HG03175 (cell line): ENCODE measurements at regions not wholly inside any gene's neighbourhood (a gene's known extent, or its start where the extent isn't known, plus 50 kb on each side); places are given as distances from the start of the nearest gene placed in this dataset.

Experiments
- ATAC-seq: cut with Tn5 transposase; IDR thresholded peaks from one replicate; pipeline ENCODE4 v1.9.1; 2021; ENCODE audit warnings: mild to moderate bottlenecking, moderate library complexity; ENCODE audit not compliant: unreplicated experiment

DNA sequence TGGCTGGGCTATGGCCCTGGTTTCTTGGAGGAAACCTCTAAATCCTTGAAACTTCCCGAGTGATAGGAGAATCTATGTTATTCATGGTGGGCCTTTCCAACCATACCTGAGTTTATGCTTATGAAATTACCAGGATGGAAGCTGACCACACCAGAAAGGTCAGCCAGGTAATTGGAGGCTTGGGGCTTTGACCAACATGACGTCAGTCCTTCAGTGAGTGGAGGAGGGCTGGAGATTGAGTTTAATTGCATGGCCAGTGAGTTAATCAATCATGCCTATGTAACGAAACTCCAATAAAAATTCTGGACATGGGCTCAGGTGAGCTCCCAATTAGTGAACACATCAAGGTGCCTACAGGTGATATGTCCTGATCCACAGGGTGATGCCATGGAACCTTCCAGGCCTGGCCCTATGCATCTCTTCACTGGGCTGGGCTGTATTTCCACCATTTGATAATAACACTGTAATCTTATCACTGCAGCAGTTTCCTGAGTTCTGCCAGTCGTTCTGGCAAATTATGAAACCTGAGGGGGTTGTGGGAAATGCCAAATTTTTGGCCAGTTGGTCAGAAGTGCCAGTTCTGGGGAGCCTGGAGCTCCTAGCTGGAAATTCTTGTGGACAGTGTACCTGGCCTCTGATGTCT lies 106.5 kb downstream of the CDH26 start:
- ATAC-seq: no peak

GRCh38 chr20:60065741-60066437 lies 107.7 kb downstream of the CDH26 start:
- no peak for ATAC-seq

DNA sequence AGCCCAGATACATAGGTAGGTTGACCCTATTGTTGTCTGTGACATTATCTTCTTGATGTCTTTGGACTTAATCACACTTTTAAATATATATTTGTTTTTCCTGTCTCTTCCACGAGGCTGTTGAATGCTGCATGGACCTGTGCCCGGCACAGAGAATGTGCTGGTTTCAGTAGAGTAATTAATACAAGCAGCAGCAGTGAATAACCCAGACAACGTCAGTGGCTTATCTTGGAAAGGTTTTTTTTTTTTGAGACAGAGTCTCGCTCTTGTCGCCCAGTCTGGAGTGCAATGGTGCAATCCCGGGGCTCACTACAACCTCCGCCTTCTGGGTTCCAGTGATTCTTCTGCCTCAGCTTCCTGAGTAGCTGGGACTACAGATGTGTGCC lies 108.2 kb downstream of the CDH26 start:
- no peak for ATAC-seq

DNA sequence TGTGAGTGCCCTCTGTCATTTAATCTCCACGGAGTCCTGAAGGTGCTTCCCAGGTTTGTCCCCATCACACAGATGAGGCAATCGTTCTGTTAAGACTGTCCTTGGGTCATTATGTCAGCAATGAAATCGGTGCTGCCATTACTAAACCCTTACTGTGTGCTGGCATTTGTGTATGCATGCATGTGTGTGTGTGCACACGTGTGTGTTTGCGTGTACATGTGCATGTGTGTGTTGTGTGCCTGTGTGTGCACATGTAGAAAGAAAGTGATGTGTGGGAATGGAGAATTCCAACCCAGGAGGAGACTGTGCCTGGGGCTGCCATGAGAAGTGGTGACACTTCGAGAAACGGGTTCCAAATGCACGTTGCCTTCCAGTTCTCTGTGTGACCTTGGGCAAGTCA lies 110.3 kb downstream of the CDH26 start:
- no peak for ATAC-seq

- no peak for ATAC-seq
These were observed 111.4 kb downstream of the CDH26 start for GRCh38 chr20:60069656-60070055.

DNA sequence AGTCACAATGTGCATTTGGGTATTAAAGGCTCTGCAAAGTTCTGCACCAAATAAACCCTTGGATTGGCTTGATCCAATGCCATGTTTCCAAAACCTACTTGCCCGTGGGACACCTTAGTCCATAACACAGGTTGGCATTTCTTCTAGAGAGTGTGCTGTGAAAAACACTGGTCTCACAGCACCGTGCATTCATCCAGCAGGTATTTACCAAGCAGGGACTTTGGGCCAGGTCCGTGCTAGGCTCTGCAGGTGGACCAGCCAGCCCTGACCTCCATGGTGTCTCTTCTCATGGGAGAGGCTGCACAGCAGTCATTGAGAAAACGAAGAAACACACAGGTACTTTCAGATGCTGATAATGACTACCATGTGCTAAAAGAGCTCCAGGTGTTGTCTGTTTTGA lies 112.6 kb downstream of the CDH26 start:
- no peak for ATAC-seq

DNA sequence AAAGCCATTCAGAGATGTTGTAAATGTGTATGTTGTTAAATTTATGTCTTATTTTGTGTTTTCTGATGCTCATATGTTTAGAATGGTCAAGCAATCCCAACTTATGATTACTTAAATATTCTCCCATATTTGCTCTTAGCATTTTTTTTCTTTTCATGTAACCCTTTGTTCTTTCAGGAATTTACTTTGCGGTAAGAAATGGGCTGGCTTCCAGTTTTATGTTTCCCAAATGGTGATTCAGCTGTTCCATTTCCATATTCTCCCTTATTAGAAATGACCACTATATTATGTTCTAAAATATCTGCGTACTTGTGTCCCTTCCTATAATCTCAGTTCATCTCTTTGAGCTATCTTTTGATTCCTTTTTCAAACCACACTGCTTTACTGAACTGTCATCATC lies 113.7 kb downstream of the CDH26 start:
- no peak for ATAC-seq

GRCh38 chr20:60073086-60073485 lies 114.9 kb downstream of the CDH26 start:
- ATAC-seq: no peak

GRCh38 chr20:60073504-60073903 lies 115.3 kb downstream of the CDH26 start:
- ATAC-seq: no peak

DNA sequence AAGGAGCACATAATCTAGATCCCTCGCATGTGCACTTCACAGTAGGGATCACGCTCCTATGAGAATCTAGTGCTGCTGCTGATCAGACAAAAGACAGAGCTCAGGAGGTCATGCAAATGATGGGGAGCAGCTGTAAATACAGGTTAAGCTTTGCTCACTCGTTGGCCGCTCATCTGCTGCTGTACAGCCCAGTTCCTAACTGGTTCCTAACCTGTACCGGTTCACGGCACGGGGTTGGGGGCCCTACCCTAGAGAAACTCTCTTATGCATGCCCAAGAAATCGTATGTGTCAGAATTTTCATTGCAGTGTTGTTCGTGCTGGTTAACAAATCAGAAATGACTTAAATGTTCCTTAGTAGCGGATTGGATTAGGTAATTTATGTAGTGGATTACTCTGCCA lies 116.1 kb downstream of the CDH26 start:
- ATAC-seq: no peak

- no peak for ATAC-seq
These were observed 120.4 kb downstream of the CDH26 start for GRCh38 chr20:60078351-60079250.

- ATAC-seq: no peak
These were observed 122.2 kb downstream of the CDH26 start for GRCh38 chr20:60080401-60080800.

DNA sequence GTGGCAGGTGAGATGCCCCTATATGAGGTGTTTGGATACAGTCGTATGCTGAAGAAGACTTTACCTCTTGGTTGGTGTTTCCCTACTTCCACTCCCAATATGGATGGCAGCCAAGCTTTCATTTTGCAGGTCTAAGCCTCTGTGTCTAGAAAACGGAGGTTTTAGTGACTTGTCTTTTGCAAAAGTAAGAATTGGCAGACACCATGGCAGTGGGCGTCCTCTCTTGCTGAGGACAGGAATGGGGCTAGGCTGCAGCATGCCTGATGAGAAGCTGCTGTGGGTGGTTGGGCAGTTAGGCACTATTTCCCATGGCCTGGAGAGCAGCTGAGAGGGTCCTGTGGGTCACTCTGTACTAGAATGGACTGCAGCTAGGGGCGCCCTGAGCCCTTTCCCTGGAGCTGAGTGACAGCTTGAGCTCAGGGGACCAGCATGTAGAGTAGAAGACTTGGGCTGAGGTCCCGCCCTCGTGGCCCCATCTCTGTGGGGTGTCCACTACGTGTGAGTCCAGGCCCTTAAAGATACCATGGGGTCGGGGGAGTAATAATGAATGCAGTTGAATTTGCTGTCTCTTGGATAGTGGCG lies 127.4 kb downstream of the CDH26 start:
- ATAC-seq: no peak

- no peak for ATAC-seq
These were observed 128.8 kb downstream of the CDH26 start for GRCh38 chr20:60086821-60087562.

GRCh38 chr20:60087563-60088105 lies 129.4 kb downstream of the CDH26 start:
- ATAC-seq: no peak

GRCh38 chr20:60088236-60088635 lies 130.0 kb downstream of the CDH26 start:
- ATAC-seq: no peak

DNA sequence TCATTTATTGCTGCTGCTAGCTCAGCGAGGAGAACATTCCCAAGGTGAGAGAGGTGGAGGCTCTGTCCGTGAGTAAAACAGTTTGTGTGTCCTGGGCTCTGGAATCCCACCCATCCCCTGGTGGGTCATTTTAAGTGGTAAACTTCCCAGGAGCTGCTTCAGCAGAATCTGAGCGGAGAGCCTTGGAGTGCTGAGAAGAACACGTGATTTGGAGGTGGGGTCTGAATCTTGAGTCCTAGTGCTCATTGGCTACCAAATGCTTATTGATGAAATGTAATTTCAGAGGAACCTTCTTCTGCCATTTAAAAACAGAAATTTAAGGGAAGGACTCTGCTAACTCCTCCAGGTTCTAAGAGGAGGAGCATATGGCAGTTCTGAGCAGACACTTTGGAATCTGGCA lies 132.4 kb downstream of the CDH26 start:
- ATAC-seq: no peak

GRCh38 chr20:60091305-60091704 lies 133.1 kb downstream of the CDH26 start:
- ATAC-seq: no peak

- no peak for ATAC-seq
These were observed 133.6 kb downstream of the CDH26 start for GRCh38 chr20:60091861-60092260.

- ATAC-seq: no peak
These were observed 134.5 kb downstream of the CDH26 start for GRCh38 chr20:60092729-60093128.
